Spleen (tissue), 11 donors: ENCODE measurements at regions not wholly inside any gene's neighbourhood (a gene's known extent, or its start where the extent isn't known, plus 50 kb on each side); places are given as distances from the start of the nearest gene placed in this dataset.

ENCODE experiments used
- DNase-seq: peaks from one replicate; pipeline ENCODE4 v3.0.0-alpha.2; 2020
- H3K27ac ChIP-seq, 8 donors: fragments of 200-600 bp; sonication (generic) in 7 of 8; 1 replicate in 4 of 8; 2 replicates in 4 of 8; pipeline versions ENCODE4 v1.5.0 to v1.8.0; 2016 to 2021; ENCODE audit warnings: inconsistent platforms in 4 of 8, mild to moderate bottlenecking in 4 of 8, moderate library complexity in 1 of 8
- H3K27me3 ChIP-seq, 7 donors: fragments of 200-600 bp; sonication (generic) in 6 of 7; replicated peaks in 1 of 7; 1 replicate in 4 of 7; 2 replicates in 3 of 7; pipeline versions ENCODE4 v1.5.0 to v1.8.0; 2016 to 2021; ENCODE audit warnings: inconsistent platforms in 3 of 7, mild to moderate bottlenecking in 1 of 7
- H3K36me3 ChIP-seq, 6 donors: fragments of 200-600 bp; sonication (generic) in 5 of 6; 1 replicate in 4 of 6; 2 replicates in 2 of 6; pipeline versions ENCODE4 v1.5.0 to v1.8.0; 2016 to 2021; ENCODE audit warnings: inconsistent platforms in 2 of 6
- H3K4me1 ChIP-seq, 6 donors: fragments of 200-600 bp; sonication (generic) in 5 of 6; 1 replicate in 3 of 6; 2 replicates in 3 of 6; pipeline versions ENCODE4 v1.5.0 to v1.8.0; 2016 to 2021; ENCODE audit warnings: inconsistent platforms in 3 of 6
- H3K4me3 ChIP-seq, 8 donors: fragments of 200-600 bp; sonication (generic) in 7 of 8; 1 replicate in 4 of 8; 2 replicates in 4 of 8; pipeline versions ENCODE4 v1.5.0 to v1.8.0; 2016 to 2021; ENCODE audit warnings: inconsistent platforms in 4 of 8, mild to moderate bottlenecking in 4 of 8, moderate library complexity in 2 of 8
- H3K9me3 ChIP-seq, 8 donors: fragments of 200-600 bp; sonication (generic) in 7 of 8; 1 replicate in 4 of 8; 2 replicates in 4 of 8; pipeline versions ENCODE4 v1.5.0 to v1.8.0; 2016 to 2021; ENCODE audit warnings: inconsistent platforms in 4 of 8
- CTCF ChIP-seq, 11 experiments: fragments of 200-600 bp in 7 of 11; fragments of 450-650 bp in 4 of 11; sonication (generic) in 4 of 11; IDR thresholded peaks in 8 of 11; conservative IDR thresholded peaks in 3 of 11; 1 replicate in 7 of 11; 2 replicates in 4 of 11; pipeline versions ENCODE4 v1.4.0 to v1.8.0; 2016 to 2021; ENCODE audit warnings: antibody characterized with exemption in 11 of 11, inconsistent platforms in 4 of 11, mild to moderate bottlenecking in 1 of 11
- POLR2A ChIP-seq, 3 donors: fragments of 450-650 bp; IDR thresholded peaks; one replicate each; pipeline ENCODE4 v1.5.1; 2017; ENCODE audit warnings: antibody characterized with exemption in 3 of 3, mild to moderate bottlenecking in 1 of 3
- POLR2AphosphoS5 ChIP-seq, 3 donors: sonication (generic); formaldehyde crosslinking; IDR thresholded peaks; one replicate each; pipeline ENCODE4 v1.5.1; 2017; ENCODE audit warnings: antibody characterized with exemption in 3 of 3
- WGBS, 5 donors: extraction: QIAGEN DNeasy Blood & Tissue Kit in 3 of 5; methylation state at CpG; one replicate each; pipeline versions ENCODE4 v1.1.5 to v1.1.7; 2013 to 2018; 5-methylcytosine and 5-hydroxymethylcytosine counted together
- intact Hi-C: fragments of 100-400 bp; cut with DNase I; formaldehyde crosslinking; loops from one replicate; pipeline ENCODE4 v1.15.0; 2023; ENCODE audit warnings: low total_unique reads
- donor health status: healthy with polysubstance abuse.
- donor health status: DM: no; HTN: no; CAD: no; lungs with moderate emphysema.
- donor health status: DM: no; HTN: no; CAD: no.
- donor health status: Bipolar disorder and iron deficiency.
- donor health status: healthy.
- donor health status: DM: no; HTN: no; CAD: no.
- donor health status: DM: yes; HTN: yes; CAD: no.

DNA sequence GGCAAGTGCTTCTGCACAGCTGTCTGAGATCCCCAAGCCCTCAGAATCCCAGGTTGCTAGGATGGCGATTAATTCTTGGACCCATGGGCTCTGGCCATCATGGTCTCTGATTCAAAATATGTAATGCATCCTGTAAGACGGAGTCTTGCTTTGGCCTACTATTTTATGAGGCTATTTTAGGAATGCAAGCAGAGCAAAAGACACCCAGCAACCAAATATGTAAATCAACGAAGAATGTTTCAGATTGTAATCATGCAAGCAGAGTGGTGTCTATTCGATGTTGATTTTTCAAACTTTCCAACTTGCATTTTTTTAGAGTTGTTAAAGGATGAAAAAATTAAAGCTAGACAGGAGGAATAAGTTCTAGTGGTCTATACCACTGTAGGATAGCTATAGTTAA lies 154.8 kb downstream of the COL6A3 start:
- intact Hi-C loops, result no loop called here
- peak overlapping the region in 1 of 8 donors; percentile 2 for H3K27ac ChIP-seq

DNA sequence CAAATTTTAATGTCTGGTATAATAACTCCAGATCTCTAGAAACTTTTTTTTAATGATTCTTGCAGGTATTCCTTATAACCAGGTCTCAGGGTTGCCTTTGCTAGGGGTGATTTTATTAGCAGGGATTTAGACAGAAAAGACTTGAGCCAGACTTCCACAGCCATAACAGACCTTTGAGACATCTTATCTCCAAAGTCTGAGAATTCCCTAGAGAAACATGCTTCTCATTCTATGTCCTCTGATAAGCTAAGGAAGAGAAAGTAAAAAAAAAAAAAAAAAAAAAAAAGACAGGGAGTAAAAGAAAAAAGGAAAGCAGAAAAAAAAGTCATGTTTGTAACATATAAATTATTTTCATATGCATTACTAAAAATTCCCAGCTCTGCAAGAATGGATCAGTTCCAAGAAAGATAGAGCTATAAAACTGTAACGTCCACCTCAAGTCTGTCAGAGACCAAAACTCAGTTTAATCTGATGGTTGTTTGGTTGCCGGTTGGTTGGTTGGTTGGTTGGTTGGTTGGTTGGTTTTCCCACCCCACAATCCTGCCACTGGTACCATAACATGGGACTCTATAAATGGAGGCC lies 153.8 kb downstream of the COL6A3 start:
- Histone ChIP-seq H3K4me1 (peaks cover 0 to 29% (median 9%) of the 10 kb centered on the region in 6 donors), H3K4me3 (no peak overlapping the region), H3K27ac (no peak overlapping the region), H3K9me3 (no peaks in the 10 kb centered on the region), H3K36me3 (no peaks in the 10 kb centered on the region), H3K27me3 (peaks cover 0 to 14% (median 0%) of the 10 kb centered on the region in 7 donors)
- TF ChIP-seq CTCF (IDR thresholded peaks at IDR 0.05 in 8 of 11, conservative IDR thresholded peaks at IDR 0.05 in 3 of 11), result no peak
- TF ChIP-seq POLR2AphosphoS5 (IDR thresholded peaks at IDR 0.05), result no peak
- TF ChIP-seq POLR2A (IDR thresholded peaks at IDR 0.05), result no peak
- DNase-seq, result no peak
- 0 to 71% (median 52%) methylated on average over 2 of the region's 2 CpGs for WGBS, 5 donors
- intact Hi-C loops, result no loop called here

More for the DNA sequence above, 154.8 kb downstream of the COL6A3 start:
- H3K27me3 ChIP-seq, result peaks cover 0 to 14% (median 0%) of the 10 kb centered on the region in 7 donors
- H3K4me3 ChIP-seq, result no peak overlapping the region
- no peaks in the 10 kb centered on the region for H3K36me3 ChIP-seq
- no peak for TF ChIP-seq POLR2A (IDR thresholded peaks at IDR 0.05)
- no peak for TF ChIP-seq CTCF (IDR thresholded peaks at IDR 0.05 in 8 of 11, conservative IDR thresholded peaks at IDR 0.05 in 3 of 11)
- TF ChIP-seq POLR2AphosphoS5 (IDR thresholded peaks at IDR 0.05), result no peak
- 73 to 93% (median 86%) methylated on average over 4 of the region's 4 CpGs for WGBS, 5 donors
- DNase-seq, result no peak
- peaks cover 0 to 29% (median 9%) of the 10 kb centered on the region in 6 donors for H3K4me1 ChIP-seq
- H3K9me3 ChIP-seq, result no peaks in the 10 kb centered on the region

DNA sequence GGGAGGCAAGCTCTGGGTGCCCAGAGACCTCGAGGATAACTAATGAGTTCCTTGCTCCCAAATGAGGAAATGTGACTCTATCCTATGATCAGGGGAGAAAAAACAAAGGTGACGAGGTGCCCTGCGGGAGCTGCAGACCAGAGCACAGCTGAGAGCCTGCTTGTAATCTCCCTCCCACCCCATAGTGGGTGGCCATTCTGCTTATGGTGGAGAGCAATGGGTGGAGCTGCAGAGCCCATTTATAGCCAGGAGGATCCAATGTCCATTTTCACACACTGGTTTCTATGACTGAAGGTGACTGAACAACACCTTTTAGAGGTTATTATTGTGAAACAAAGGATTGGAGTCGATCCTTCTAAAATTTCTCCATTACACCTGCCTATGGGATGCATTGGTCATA lies 153.3 kb downstream of the COL6A3 start:
- Histone ChIP-seq H3K4me1 (peaks cover 0 to 29% (median 9%) of the 10 kb centered on the region in 6 donors), H3K27me3 (peaks cover 0 to 11% (median 0%) of the 10 kb centered on the region in 7 donors), H3K4me3 (no peak overlapping the region), H3K36me3 (no peaks in the 10 kb centered on the region), H3K27ac (no peak overlapping the region), H3K9me3 (no peaks in the 10 kb centered on the region)
- DNase-seq, result no peak
- WGBS, 5 donors, result 79 to 96% (median 90%) methylated on average over 4 of the region's 4 CpGs
- intact Hi-C loops, result no loop called here
- no peak for TF ChIP-seq POLR2AphosphoS5 (IDR thresholded peaks at IDR 0.05)
- TF ChIP-seq POLR2A (IDR thresholded peaks at IDR 0.05), result no peak
- no peak for TF ChIP-seq CTCF (IDR thresholded peaks at IDR 0.05 in 8 of 11, conservative IDR thresholded peaks at IDR 0.05 in 3 of 11)

DNA sequence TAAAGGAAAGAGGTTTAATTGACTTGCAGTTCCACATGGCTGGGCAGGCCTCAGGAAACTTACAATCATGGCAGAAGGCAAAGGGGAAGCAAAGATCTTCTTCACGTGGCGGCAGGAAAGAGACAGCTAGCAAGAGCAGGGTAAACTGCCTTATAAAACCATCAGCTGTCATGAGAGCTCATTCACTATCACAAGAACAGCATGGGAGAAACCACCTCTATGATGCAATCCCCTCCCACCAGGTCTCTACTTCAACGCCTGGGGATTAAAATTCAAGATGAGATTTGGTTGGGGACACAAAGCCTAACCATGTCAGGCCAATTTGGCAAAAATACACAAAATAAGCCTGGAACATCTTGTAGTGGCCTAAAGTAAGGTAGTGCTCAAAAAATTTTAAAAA lies 152.6 kb downstream of the COL6A3 start:
- Histone ChIP-seq H3K36me3 (no peaks in the 10 kb centered on the region), H3K9me3 (no peaks in the 10 kb centered on the region), H3K4me1 (peaks cover 0 to 29% (median 9%) of the 10 kb centered on the region in 6 donors), H3K27me3 (peaks cover 0 to 4% (median 0%) of the 10 kb centered on the region in 7 donors), H3K4me3 (no peak overlapping the region), H3K27ac (no peak overlapping the region)
- TF ChIP-seq CTCF (IDR thresholded peaks at IDR 0.05 in 8 of 11, conservative IDR thresholded peaks at IDR 0.05 in 3 of 11) (no peak), POLR2AphosphoS5 (IDR thresholded peaks at IDR 0.05) (no peak)
- WGBS, 5 donors, result 59 to 91% (median 80%) methylated on average over 3 of the region's 3 CpGs
- DNase-seq, result no peak
- intact Hi-C loops, result no loop called here
